GM12874 (cell line): ENCODE measurements at regions not wholly inside any gene's neighbourhood (a gene's known extent, or its start where the extent isn't known, plus 50 kb on each side); places are given as distances from the start of the nearest gene placed in this dataset.

Source experiments
- CTCF ChIP-seq: IDR thresholded peaks from 2 replicates; pipeline ENCODE4 v1.5.1; 2011; ENCODE audit warnings: low read depth, mild to moderate bottlenecking, control low read depth, low read length, moderate library complexity; ENCODE audit not compliant: insufficient read depth

- no peak for TF ChIP-seq CTCF
These were observed 284.3 kb downstream of the DHX35 start for GRCh38 chr20:39246436-39246835.

GRCh38 chr20:39245685-39246311 lies 283.7 kb downstream of the DHX35 start:
- TF ChIP-seq CTCF = no peak

GRCh38 chr20:39243962-39244361 lies 281.8 kb downstream of the DHX35 start:
- no peak for TF ChIP-seq CTCF

- no peak for TF ChIP-seq CTCF
These were observed 280.5 kb downstream of the DHX35 start for GRCh38 chr20:39242614-39243013.

- TF ChIP-seq CTCF = no peak
These were observed 272.5 kb downstream of the DHX35 start for GRCh38 chr20:39234520-39235095.

GRCh38 chr20:39233755-39234154 lies 271.6 kb downstream of the DHX35 start:
- TF ChIP-seq CTCF = no peak

GRCh38 chr20:39227416-39227815 lies 265.3 kb downstream of the DHX35 start:
- no peak for TF ChIP-seq CTCF
